ENCODE measurements at regions not wholly inside any gene's neighbourhood (a gene's known extent, or its start where the extent isn't known, plus 50 kb on each side); places are given as distances from the start of the nearest gene placed in this dataset.

DNA sequence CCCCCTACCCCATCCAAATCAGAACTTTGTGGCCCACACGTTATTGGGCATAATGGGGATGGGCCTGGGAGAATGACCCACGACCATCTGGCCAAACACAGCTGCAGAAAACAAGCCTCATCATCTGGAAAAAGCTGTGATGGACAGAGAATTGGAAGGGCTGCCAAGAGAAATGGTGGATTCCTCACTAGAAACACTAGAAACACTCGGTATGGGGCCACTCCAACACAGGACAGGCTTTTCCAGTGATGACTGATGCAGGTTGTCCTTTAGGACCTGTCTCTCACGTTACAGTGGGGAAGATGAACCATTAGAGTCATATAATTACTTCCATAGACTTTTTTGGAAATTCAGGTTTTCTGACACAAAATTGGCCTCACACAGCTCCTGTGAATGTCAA, 172.4 kb upstream of the TARS1 start:
- no peak for TF ChIP-seq POLR2AphosphoS5 (IDR thresholded peaks at IDR 0.05)
- TF ChIP-seq, protein P1, sequence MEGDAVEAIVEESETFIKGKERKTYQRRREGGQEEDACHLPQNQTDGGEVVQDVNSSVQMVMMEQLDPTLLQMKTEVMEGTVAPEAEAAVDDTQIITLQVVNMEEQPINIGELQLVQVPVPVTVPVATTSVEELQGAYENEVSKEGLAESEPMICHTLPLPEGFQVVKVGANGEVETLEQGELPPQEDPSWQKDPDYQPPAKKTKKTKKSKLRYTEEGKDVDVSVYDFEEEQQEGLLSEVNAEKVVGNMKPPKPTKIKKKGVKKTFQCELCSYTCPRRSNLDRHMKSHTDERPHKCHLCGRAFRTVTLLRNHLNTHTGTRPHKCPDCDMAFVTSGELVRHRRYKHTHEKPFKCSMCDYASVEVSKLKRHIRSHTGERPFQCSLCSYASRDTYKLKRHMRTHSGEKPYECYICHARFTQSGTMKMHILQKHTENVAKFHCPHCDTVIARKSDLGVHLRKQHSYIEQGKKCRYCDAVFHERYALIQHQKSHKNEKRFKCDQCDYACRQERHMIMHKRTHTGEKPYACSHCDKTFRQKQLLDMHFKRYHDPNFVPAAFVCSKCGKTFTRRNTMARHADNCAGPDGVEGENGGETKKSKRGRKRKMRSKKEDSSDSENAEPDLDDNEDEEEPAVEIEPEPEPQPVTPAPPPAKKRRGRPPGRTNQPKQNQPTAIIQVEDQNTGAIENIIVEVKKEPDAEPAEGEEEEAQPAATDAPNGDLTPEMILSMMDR (IDR thresholded peaks at IDR 0.05) = no peak
- no peak for TF ChIP-seq POLR2A (IDR thresholded peaks at IDR 0.05; ENCODE audit: low read depth)
- no peak for TF ChIP-seq EP300 (IDR thresholded peaks at IDR 0.05)

Data from esophagus muscularis mucosa (tissue), 4 donors.